ENCODE measurements at regions not wholly inside any gene's neighbourhood (a gene's known extent, or its start where the extent isn't known, plus 50 kb on each side); places are given as distances from the start of the nearest gene placed in this dataset.

DNA sequence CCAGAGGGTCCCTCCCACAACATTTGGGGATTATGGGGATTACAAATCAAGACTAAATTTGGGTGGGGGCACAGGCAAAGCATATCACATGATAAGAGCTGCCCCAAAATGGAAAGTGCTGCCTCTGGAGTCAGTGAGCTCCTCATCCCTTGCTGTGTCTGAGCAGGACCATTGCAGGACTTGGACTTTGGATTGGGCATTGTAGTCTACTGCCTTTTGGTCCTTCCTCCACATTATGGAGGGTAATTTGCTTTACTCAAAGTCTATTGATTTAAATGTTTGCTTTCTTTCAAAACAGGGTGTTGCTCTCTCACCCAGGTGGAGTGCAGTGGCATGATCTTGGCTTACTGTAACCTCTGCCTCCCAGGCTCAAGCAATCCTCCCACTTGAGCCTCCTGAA is 106.8 kb upstream of the LDAH start:
- no peak overlapping the region for H3K4me3 Mint-ChIP-seq
- H3K4me1 Mint-ChIP-seq: peaks cover 20% of the 10 kb centered on the region
- H3K9me3 Mint-ChIP-seq: peaks cover 26% of the 10 kb centered on the region
- peaks cover 33% of the 10 kb centered on the region for H3K27me3 Mint-ChIP-seq (ENCODE audit: low read depth, poor library complexity)
- no peak for DNase-seq
- H3K27ac Mint-ChIP-seq: no peak overlapping the region
- TF ChIP-seq, protein P1, sequence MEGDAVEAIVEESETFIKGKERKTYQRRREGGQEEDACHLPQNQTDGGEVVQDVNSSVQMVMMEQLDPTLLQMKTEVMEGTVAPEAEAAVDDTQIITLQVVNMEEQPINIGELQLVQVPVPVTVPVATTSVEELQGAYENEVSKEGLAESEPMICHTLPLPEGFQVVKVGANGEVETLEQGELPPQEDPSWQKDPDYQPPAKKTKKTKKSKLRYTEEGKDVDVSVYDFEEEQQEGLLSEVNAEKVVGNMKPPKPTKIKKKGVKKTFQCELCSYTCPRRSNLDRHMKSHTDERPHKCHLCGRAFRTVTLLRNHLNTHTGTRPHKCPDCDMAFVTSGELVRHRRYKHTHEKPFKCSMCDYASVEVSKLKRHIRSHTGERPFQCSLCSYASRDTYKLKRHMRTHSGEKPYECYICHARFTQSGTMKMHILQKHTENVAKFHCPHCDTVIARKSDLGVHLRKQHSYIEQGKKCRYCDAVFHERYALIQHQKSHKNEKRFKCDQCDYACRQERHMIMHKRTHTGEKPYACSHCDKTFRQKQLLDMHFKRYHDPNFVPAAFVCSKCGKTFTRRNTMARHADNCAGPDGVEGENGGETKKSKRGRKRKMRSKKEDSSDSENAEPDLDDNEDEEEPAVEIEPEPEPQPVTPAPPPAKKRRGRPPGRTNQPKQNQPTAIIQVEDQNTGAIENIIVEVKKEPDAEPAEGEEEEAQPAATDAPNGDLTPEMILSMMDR (IDR thresholded peaks at IDR 0.05): no peak
- H3K36me3 Mint-ChIP-seq (ENCODE audit: low read depth): no peaks in the 10 kb centered on the region

DNA sequence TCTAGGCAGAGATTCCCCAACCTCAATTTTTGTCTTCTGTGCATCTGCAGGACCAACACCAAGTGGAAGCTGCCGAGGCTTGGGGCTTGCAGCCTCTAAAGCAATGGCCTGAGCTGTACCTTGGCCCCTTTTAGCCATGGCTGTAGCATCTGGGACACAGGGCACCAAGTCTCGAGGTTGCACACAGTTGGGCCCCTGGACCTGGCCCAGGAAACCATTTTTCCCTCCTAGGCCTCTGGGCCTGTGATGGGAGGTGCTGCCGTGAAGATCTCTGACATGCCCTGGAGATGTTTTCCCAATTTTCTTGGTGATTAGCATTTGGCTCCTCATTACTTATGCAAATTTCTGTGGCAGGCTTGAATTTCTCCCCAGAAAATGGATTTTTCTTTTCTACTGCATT is 105.7 kb upstream of the LDAH start:
- no peak for DNase-seq
- Mint-ChIP-seq H3K27ac (no peak overlapping the region), H3K4me1 (peaks cover 25% of the 10 kb centered on the region), H3K9me3 (peaks cover 26% of the 10 kb centered on the region), H3K4me3 (no peak overlapping the region), H3K36me3 (ENCODE audit: low read depth) (no peaks in the 10 kb centered on the region), H3K27me3 (ENCODE audit: low read depth, poor library complexity) (peaks cover 38% of the 10 kb centered on the region)
- TF ChIP-seq, protein P1 (IDR thresholded peaks at IDR 0.05): no peak

DNA sequence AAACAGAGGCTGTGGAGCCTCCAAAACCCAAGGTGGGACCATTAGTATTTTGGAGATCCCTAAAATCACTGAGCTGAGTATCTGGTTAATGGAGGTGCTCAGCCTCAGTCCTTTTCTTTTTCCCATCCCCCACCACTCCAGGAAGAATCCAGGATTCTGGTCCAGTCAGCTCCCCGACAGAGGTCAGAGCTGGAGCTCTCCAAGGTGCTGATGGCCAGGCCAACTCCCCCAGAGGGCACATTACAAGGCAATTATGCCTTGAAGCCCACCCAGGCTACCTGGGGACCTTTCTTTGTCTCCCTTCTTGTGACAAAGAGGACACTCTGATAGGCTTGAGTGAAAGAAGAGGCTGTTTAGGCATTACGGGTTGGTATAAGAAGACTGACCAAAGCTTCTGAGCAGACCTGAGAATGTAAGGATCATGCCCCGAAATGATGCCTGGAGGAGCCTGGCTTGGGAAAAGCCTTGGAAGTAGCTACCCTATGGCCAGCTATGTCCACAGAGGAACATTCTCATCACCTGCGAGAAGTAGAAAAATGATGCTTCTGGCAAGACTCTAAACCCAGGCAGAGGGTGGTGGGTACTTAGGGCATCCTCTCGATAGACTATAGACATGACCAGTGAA is 102.5 kb upstream of the LDAH start:
- peak; percentile 84 for DNase-seq
- Mint-ChIP-seq H3K27me3 (ENCODE audit: low read depth, poor library complexity) (peaks cover 30% of the 10 kb centered on the region), H3K9me3 (peaks cover 26% of the 10 kb centered on the region), H3K4me1 (peaks cover 8% of the 10 kb centered on the region), H3K4me3 (no peak overlapping the region), H3K27ac (no peak overlapping the region), H3K36me3 (ENCODE audit: low read depth) (no peaks in the 10 kb centered on the region)
- TF ChIP-seq, protein P1 (IDR thresholded peaks at IDR 0.05): no peak

DNA sequence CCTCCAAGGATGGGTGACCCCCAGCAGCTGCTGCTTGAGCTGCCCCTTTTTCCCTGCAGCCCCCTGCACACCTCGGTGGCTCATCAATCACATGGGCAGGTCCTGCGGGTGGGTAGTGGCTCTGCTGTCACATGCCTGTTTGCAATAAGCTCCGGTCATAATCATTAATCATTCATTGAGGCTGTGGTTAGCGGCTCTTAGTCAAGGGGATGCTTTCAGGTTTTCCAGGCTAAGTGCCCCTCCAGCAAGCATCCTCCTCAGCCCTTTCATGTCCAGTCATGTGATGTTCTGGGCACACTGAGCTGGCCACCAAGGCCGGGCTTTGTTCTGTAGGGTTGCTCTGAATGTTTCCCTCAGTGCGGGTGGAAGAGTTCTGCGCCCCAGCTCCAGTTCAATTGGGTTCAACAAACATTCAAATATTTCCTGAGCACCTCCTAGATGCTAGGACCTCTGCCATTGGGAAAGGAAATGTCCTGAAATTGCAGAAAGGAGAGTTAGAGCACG is 96.4 kb upstream of the LDAH start:
- peaks cover 26% of the 10 kb centered on the region for H3K27me3 Mint-ChIP-seq (ENCODE audit: low read depth, poor library complexity)
- no peak overlapping the region for H3K27ac Mint-ChIP-seq
- H3K4me1 Mint-ChIP-seq: peaks cover 35% of the 10 kb centered on the region
- H3K36me3 Mint-ChIP-seq (ENCODE audit: low read depth): no peaks in the 10 kb centered on the region
- no peaks in the 10 kb centered on the region for H3K9me3 Mint-ChIP-seq
- DNase-seq: no peak
- TF ChIP-seq, protein P1 (IDR thresholded peaks at IDR 0.05): no peak
- H3K4me3 Mint-ChIP-seq: no peak overlapping the region

DNA sequence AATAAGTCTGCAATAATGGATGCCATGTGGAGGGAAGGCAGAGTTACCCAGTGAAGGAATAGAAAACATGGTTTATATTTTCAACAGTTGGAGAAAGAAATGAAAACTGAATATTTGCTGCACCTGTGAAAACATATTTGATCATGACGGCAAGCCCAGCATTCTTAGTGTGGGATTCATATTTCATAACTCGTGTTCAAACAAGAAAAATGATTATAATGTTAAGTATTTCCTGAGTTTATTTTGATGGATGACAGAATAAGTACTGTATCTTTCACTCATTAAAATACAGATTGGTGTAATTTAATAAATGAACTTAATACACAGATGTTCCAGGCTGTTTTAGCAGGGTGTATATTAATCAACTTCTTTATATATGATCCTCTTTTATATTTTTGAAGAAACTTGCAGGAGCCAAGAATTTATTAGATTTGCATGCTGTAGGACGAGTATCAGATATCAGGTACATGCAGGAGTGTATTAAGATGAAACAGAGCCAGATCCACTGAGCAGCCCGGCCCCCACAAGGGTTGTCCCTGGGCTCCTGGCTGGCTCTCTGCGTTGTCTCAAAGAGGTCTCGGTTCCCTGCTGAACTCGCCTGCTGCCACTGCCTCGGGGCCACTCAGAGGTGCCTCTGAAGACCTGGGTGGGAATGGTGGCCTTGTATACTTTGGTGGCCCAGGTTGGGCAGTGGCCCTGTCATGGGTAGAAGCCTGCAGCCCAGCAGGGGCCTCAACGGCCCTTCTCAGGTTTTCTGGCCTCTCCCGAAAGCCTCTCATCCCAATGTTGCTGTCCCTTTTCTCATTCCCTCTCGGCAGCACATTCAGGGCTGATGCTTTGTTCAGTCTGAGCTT is 95.0 kb upstream of the LDAH start:
- no peak for DNase-seq
- H3K36me3 Mint-ChIP-seq (ENCODE audit: low read depth): no peaks in the 10 kb centered on the region
- TF ChIP-seq, protein P1 (IDR thresholded peaks at IDR 0.05): no peak
- H3K4me1 Mint-ChIP-seq: peaks cover 34% of the 10 kb centered on the region
- no peak overlapping the region for H3K27ac Mint-ChIP-seq
- no peaks in the 10 kb centered on the region for H3K9me3 Mint-ChIP-seq
- peaks cover 19% of the 10 kb centered on the region for H3K27me3 Mint-ChIP-seq (ENCODE audit: low read depth, poor library complexity)
- no peak overlapping the region for H3K4me3 Mint-ChIP-seq

Measured in nephron progenitor cell (in vitro differentiated cells).